NCI-H1105 treated with DMSO at 0.1 percent for 48 hours (cell line): ENCODE measurements at regions not wholly inside any gene's neighbourhood (a gene's known extent, or its start where the extent isn't known, plus 50 kb on each side); places are given as distances from the start of the nearest gene placed in this dataset.

Experiments used
- DNase-seq: peaks from one replicate; lab custom pipeline; 2025; lab: John Stamatoyannopoulos, UW

DNA sequence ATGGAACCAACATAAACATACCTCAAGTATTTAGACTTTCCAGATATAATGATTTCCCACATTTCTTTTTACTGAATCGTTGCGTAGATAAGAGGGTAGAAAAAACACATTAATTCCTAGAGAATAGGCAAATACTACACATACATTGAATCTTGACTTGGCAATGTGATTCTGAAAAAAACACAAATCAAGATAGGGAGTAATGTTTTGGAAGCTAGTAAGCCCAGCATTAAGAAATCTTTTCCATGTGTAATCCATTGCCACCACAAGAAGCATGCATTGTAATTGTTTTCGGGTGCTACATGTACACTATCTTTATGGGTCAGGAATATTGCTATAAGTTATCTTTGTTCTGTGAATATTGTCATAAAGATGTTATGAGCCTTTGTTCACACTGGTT is 269.8 kb upstream of the PDGFD start:
- DNase-seq: no peak

DNA sequence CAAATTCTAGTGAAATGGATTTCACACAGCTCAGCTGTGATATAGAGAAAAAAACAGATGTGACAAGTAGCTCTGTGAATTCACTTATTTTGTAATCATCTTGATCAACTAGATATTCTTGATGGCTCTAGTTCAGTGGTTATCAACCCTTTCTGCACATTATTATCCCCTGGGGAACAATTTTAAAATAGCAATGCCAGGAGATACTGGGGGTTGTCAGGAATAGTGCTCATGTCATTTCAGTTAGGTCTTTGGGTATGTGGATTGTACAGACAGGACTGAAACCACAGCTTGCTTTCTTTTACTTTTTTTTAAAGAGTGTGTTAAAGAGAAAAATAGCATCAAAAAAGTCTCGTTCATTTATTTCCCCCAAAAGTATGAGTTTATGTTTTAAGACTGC is 269.0 kb upstream of the PDGFD start:
- DNase-seq: no peak

DNA sequence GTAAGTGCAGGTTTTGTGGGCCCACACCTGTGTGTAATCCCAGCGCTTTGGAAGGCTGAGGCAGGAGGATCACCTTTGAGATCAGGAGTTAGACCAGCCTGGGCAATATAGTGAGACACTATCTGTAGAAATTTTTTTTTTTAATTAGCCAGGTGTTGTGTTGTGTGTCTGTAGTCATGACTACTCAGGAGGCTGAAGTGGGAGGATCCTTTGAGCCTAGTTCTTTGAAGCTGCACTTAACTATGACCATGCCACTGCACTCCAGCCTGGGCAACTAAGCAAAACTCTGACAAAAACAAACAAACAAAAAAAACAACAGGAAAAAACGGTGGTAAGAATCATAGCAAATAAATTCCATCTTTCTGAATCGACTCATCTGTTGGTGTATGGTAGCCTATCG is 268.6 kb upstream of the PDGFD start:
- DNase-seq: no peak

- DNase-seq: no peak
These were observed 258.5 kb upstream of the PDGFD start for GRCh38 chr11:104422324-104422944.

- DNase-seq: no peak
These were observed 246.4 kb upstream of the PDGFD start for GRCh38 chr11:104410336-104410735.

DNA sequence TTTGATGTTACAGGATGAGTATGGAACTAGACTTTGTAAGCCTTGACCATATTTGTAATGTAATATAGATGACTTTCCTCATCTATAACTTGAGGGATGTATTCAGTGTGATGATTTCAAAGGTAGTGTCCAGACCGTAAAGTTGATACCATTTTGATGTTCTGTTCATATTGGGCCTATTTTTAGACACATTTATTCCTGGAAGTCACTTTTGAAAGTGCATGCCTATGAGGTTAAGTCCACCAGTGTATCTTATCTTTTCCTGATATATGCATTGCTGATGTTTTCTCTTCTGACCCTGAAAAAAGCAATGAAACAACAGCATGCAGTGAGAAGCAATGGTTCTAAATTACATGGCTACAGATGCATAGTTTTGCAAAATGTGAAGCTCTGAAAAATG is 244.7 kb upstream of the PDGFD start:
- DNase-seq: no peak

DNA sequence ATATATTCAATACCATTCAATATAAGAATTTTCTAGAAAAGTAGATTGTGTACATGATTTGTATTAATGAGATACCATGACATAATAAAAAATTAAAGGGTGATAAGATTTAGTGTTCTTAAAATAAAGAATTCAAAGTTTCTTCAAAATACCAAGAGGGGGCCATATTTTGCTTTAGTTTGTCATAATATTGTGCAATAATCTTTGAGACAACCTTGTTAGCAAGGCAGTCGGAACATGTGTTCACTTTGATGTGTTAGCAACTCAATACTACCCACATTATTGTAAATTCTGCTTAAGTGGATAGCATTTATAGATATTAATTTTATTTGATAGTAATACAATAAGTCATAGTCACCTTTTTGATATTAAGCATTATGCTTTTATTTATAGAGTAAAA is 241.3 kb upstream of the PDGFD start:
- no peak for DNase-seq

DNA sequence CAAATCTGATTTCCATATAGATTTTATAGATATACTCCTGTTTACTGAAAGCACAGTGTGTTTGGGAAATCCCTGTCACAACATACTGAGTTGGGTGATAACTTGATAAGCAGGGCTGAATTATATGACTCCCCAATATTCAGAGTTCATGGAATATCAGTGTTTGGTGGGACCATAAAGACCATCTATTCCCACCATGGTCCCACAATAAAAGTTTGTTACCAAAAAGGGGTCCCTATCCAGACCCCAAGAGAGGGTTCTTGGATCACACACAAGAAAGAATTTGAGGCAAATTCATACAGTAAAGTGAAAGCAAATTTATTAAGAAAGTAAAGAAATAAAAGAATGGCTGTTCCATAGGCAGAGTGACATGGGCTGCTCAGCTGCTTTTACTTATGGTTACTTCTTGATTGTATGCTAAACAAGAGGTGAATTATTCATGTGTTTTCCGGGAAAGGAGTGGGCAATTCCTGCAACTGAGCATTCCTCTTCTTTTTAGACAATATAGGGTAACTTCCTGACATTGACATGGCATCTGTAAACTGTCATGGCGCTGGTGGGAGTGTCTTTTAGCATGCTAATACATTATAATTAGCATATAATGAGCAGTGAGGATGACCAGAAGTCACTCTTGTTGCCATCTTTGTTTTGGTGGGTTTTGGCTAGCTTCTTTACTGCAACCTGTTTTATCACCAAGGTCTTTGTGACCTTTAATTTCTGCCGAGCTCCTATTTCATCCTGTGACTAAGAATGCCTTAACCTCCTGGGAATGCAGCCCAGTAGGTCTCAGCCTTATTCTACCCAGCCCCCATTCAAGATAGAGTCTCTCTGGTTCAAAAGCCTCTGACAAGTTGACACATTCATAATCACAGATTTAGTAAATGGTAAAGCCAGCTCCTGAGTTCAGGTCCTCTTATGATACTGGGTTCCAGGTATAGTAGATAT is 240.6 kb upstream of the PDGFD start:
- no peak for DNase-seq

GRCh38 chr11:104402812-104403521 is 239.0 kb upstream of the PDGFD start:
- DNase-seq: no peak

DNA sequence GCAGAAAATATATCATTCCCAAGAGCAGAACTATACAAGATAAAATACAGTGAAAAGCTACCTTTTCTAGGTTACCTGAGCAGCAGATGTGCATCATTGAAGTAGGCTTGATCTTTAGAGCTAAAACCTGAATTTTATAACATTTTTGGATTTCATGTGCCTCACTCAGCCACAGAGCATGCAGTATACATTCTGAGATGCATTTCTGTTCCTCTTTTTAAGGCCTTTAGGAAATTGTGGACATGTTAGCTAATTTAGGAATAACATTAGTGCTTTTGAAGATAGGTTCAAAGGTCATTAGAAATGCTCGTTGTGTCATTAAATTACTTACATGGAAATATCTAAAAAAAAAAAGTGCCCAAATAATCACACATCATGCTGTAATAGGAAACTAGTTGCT is 230.6 kb upstream of the PDGFD start:
- DNase-seq: no peak

GRCh38 chr11:104390651-104391050 is 226.7 kb upstream of the PDGFD start:
- no peak for DNase-seq

GRCh38 chr11:104385884-104386283 is 221.9 kb upstream of the PDGFD start:
- no peak for DNase-seq

DNA sequence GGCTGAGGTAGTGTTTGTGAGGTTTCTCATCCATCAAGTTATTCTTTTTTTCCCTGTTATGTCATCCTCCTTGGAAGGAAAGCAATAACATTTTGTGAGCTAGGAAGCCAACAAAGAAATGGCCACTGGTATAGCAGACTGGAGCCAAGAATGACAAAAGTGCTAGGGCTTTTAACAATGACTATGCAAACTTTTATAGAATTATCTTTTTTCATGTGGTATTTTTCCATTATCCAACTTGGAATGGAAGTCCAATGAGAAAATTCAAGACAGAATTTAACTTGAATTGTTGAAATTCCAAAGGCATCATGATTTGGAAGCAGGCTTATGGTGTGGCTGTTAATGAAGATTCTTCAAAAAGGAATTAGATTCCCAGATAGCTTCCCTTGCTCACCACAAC is 216.4 kb upstream of the PDGFD start:
- DNase-seq: no peak

DNA sequence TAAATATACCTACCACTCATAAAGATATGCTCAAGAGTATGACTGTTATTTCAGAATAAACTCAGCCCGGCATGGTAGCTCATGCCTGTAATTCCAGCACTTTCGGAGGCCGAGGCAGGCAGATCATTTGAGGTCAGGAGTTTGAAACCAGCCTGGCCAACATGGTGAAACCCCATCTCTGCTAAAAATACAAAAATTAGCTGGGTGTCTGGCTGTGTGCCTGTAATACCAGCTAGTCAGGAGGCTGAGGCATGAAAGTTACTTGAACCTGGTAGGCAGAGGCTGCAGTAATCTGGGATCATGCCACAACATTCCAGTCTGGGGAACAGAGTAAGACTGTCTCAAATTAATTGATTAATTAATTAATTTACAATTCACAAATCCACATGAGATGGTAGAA is 208.2 kb upstream of the PDGFD start:
- DNase-seq: no peak

- no peak for DNase-seq
These were observed 206.5 kb upstream of the PDGFD start for GRCh38 chr11:104370478-104370877.

DNA sequence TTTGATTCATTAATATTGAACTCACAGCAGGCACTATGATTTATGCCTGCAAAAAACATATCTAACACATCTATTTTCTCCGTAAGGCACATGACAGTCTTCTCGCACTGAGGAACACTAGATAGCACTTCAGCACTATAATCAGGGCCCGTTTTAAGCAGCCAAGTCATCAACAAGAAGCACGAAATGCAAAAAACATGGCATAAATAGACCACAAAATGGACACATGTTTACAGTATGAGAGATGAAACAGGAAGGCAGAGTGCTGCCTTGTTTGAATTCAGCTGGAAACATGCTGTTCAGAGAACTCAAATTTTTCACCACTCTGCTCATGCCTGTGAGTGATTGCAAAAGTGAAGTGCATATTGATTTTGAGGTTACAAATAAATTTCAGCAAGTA is 205.8 kb upstream of the PDGFD start:
- no peak for DNase-seq

DNA sequence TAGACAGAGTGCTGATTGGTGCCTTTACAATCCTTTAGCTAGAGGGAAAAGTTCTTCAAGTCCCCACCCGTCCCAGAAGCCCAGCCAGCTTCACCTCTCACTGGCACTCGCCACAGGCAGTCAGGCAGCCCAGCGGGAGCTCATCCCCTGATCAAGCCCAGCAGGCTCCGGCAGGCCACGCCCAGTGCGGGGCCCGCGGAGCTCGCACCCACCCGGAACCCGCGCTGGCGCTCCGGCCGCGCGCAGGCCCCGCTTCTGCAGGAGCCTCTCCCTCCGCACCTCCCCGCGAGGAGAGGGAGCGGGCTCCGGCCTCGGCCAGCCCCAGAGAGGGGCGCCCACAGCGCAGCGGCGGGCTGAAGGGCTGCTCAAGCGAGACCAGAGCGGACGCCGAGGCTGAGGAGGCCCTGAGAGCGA is 202.4 kb upstream of the PDGFD start:
- DNase-seq: no peak

- no peak for DNase-seq
These were observed 201.7 kb upstream of the PDGFD start for GRCh38 chr11:104365676-104366075.

- DNase-seq: no peak
These were observed 198.0 kb upstream of the PDGFD start for GRCh38 chr11:104361975-104362374.

GRCh38 chr11:104352036-104352435 is 188.1 kb upstream of the PDGFD start:
- DNase-seq: peak; percentile 11

DNA sequence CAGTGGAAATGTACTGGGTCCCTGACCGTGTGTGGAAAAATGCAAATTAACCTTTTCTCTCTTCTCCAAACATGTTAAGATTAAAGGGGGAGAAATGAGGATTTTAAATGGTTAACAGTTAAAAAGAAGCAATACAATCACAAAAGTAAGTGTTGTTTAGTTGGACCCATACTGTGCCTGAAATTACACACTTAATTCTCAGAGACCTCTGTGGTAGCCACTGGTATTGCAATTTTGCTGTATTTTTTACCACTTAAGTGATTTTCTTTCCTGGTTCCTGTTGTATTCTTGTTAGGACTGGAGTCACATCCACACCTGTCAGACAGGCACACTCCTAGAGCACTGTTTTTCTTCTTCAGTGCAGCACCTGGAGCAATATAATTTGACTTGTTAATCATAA is 179.6 kb upstream of the PDGFD start:
- DNase-seq: peak; percentile 29

- DNase-seq: no peak
These were observed 176.6 kb upstream of the PDGFD start for GRCh38 chr11:104340590-104340989.

- DNase-seq: no peak
These were observed 175.5 kb upstream of the PDGFD start for GRCh38 chr11:104339380-104339831.
